Naive thymus-derived CD4-positive, alpha-beta T cell (primary cell): ENCODE measurements at regions not wholly inside any gene's neighbourhood (a gene's known extent, or its start where the extent isn't known, plus 50 kb on each side); places are given as distances from the start of the nearest gene placed in this dataset.

Experiments used
- ATAC-seq: fragments of 150-1000 bp; cut with Tn5 transposase; 2 replicates; pipeline ENCODE4 v1.10.0; 2021; ENCODE audit warnings: mild to moderate bottlenecking, moderate library complexity
- CTCF ChIA-PET: fragments of 350-600 bp; sonication (Branson Sonifier 250); formaldehyde crosslinking; loops from one replicate; lab custom pipeline; 2021; ENCODE audit warnings: antibody characterized with exemption; lab: Charles Lee
- POLR2A ChIA-PET: fragments of 350-600 bp; sonication (Branson Sonifier 250); formaldehyde crosslinking; loops from one replicate; lab custom pipeline; 2021; ENCODE audit warnings: antibody characterized with exemption, inconsistent platforms; lab: Charles Lee
- DNase-seq, 9 donors: peaks; one replicate each; pipeline versions ENCODE4 v3.0.0 to v3.0.0-alpha.2; 2020 to 2022; ENCODE audit warnings: mixed read lengths in 1 of 9
- H3K27ac ChIP-seq: one replicate; pipeline ENCODE4 v1.7.0; 2013; ENCODE audit warnings: mild to moderate bottlenecking, low read depth, low read length, moderate library complexity
- H3K27me3 ChIP-seq, 2 donors: one replicate each; pipeline ENCODE4 v1.7.0; 2013; ENCODE audit warnings: low read length in 2 of 2, mild to moderate bottlenecking in 2 of 2, moderate library complexity in 2 of 2; ENCODE audit not compliant: control insufficient read depth in 2 of 2, insufficient read depth in 2 of 2
- H3K36me3 ChIP-seq, 3 experiments: 1 replicate in 2 of 3; 2 replicates in 1 of 3; pipeline ENCODE4 v1.7.0; 2013; ENCODE audit warnings: low read length in 3 of 3, mild to moderate bottlenecking in 3 of 3, moderate library complexity in 1 of 3; ENCODE audit not compliant: insufficient read depth in 3 of 3, control insufficient read depth in 2 of 3
- H3K4me1 ChIP-seq, 2 donors: one replicate each; pipeline ENCODE4 v1.7.0; 2013; ENCODE audit warnings: low read length in 2 of 2, mild to moderate bottlenecking in 2 of 2, moderate library complexity in 1 of 2; ENCODE audit not compliant: control insufficient read depth in 2 of 2, insufficient read depth in 2 of 2
- H3K4me3 ChIP-seq: 2 replicates; pipeline ENCODE4 v1.7.0; 2013; ENCODE audit warnings: mild to moderate bottlenecking, low read length
- H3K9me3 ChIP-seq, 3 experiments: 1 replicate in 2 of 3; 2 replicates in 1 of 3; pipeline ENCODE4 v1.7.0; 2013; ENCODE audit warnings: low read length in 3 of 3; ENCODE audit not compliant: control insufficient read depth in 2 of 3
- H3K27ac Mint-ChIP-seq, 9 donors: one replicate each; pipeline ENCODE4 v1.8.0; 2020 to 2022; ENCODE audit warnings: mixed read lengths in 9 of 9, mild to moderate bottlenecking in 8 of 9, moderate library complexity in 5 of 9, inconsistent platforms in 2 of 9
- H3K27me3 Mint-ChIP-seq, 5 donors: one replicate each; pipeline ENCODE4 v1.8.0; 2021 to 2022; ENCODE audit warnings: mixed read lengths in 5 of 5, mild to moderate bottlenecking in 1 of 5
- H3K36me3 Mint-ChIP-seq, 5 donors: one replicate each; pipeline ENCODE4 v1.8.0; 2020 to 2022; ENCODE audit warnings: mixed read lengths in 5 of 5, mild to moderate bottlenecking in 3 of 5, inconsistent platforms in 1 of 5
- H3K4me1 Mint-ChIP-seq, 7 donors: one replicate each; pipeline ENCODE4 v1.8.0; 2020 to 2022; ENCODE audit warnings: mixed read lengths in 7 of 7, mild to moderate bottlenecking in 3 of 7, inconsistent platforms in 1 of 7
- H3K4me3 Mint-ChIP-seq, 10 donors: one replicate each; pipeline ENCODE4 v1.8.0; 2020 to 2022; ENCODE audit warnings: mild to moderate bottlenecking in 10 of 10, mixed read lengths in 10 of 10, moderate library complexity in 6 of 10, inconsistent platforms in 2 of 10
- H3K9me3 Mint-ChIP-seq, 11 donors: one replicate each; pipeline ENCODE4 v1.8.0; 2020 to 2022; ENCODE audit warnings: mixed read lengths in 11 of 11, mild to moderate bottlenecking in 4 of 11, inconsistent platforms in 1 of 11, moderate library complexity in 1 of 11
- intact Hi-C, 2 donors: fragments of 100-400 bp; cut with micrococcal nuclease; formaldehyde crosslinking; loops; one replicate each; pipeline ENCODE4 v1.15.1; 2023

DNA sequence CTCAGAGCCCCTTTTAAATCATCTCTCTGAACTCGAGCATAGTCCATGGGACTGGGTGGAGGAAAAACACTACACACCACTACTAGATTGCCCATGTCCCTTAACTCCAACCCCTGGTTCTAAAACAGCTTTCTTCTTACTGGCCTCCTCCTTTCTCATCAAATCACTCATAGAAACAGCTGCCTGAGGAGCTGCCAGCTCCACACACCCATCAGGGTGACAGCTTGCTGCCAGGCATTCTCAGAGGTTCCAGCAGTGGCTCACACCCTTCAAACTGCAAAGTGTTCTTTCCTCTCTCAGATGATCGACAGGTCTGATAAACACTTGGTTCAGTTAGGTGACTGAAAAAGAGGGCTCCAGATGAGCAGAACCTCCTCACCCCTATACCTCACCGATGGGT, 543.0 kb upstream of the PLXNA2 start:
- POLR2A ChIA-PET = no interaction called here
- Histone ChIP-seq H3K4me3 (no peak overlapping the region), H3K36me3 (no peaks in the 10 kb centered on the region), H3K4me1 (no peaks in the 10 kb centered on the region), H3K27me3 (no peaks in the 10 kb centered on the region), H3K27ac (no peak overlapping the region), H3K9me3 (no peaks in the 10 kb centered on the region)
- Mint-ChIP-seq H3K9me3 (peaks cover 0 to 2% (median 0%) of the 10 kb centered on the region in 11 donors), H3K36me3 (no peaks in the 10 kb centered on the region), H3K4me3 (no peak overlapping the region), H3K27ac (no peak overlapping the region), H3K4me1 (no peaks in the 10 kb centered on the region), H3K27me3 (peaks cover 0 to 18% (median 9%) of the 10 kb centered on the region in 5 donors)
- no peak for ATAC-seq
- CTCF ChIA-PET = no interaction called here
- intact Hi-C loops = no loop called here
- DNase-seq = no peak

DNA sequence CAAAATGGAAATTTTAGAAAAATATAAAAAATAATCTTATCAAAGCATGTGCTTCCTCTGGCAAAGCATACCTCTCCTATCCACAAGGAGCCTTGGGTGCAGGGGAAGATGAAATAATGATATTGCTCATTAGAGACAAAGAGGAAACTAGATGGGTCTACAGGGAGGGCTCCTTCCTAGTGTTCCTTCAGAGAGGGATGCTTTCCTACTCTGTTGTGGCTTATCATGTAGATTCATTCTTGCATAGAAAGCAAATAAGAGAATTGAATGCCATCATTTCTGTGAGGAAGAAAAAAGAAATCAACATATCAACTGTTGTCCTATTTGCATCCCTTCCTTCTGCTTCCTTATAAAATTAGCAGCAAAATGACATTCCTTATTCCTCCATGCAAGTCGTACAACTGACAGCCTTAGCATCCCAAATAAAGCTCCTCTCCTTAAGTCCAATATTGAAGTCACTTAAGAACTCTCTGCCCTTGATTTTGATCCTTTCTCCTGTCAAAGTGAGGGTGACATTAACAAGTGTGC, 543.9 kb upstream of the PLXNA2 start:
- Histone ChIP-seq H3K9me3 (no peaks in the 10 kb centered on the region), H3K36me3 (no peaks in the 10 kb centered on the region), H3K4me1 (no peaks in the 10 kb centered on the region), H3K27me3 (no peaks in the 10 kb centered on the region), H3K4me3 (no peak overlapping the region), H3K27ac (no peak overlapping the region)
- ATAC-seq (no peak), DNase-seq (no peak)
- CTCF ChIA-PET = no interaction called here
- Mint-ChIP-seq H3K27ac (no peak overlapping the region), H3K9me3 (peaks cover 0 to 2% (median 0%) of the 10 kb centered on the region in 11 donors), H3K36me3 (no peaks in the 10 kb centered on the region), H3K4me3 (no peak overlapping the region), H3K4me1 (no peaks in the 10 kb centered on the region), H3K27me3 (peaks cover 0 to 18% (median 9%) of the 10 kb centered on the region in 5 donors)
- intact Hi-C loops = no loop called here
- POLR2A ChIA-PET = no interaction called here

DNA sequence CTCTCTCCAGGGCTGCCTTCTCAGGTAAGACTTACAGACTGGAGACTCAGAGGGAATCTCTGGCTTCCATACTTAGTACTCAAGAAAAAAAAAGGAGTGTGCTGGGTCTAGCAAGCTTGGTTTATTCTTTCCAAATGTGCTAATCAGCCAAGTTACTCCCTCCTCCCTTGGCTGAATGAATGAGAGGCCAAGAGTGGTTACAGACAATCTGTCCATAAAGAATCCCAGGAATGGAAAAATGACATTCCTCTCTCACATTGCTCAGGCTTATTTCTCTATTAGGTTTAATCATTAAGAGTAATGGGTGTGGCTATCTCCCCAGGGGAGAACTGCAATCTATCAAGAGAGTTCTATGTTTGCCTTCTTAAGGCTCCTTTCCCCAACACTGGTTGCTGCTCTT, 547.3 kb upstream of the PLXNA2 start:
- intact Hi-C loops = no loop called here
- CTCF ChIA-PET = no interaction called here
- H3K36me3 Mint-ChIP-seq = no peaks in the 10 kb centered on the region

DNA sequence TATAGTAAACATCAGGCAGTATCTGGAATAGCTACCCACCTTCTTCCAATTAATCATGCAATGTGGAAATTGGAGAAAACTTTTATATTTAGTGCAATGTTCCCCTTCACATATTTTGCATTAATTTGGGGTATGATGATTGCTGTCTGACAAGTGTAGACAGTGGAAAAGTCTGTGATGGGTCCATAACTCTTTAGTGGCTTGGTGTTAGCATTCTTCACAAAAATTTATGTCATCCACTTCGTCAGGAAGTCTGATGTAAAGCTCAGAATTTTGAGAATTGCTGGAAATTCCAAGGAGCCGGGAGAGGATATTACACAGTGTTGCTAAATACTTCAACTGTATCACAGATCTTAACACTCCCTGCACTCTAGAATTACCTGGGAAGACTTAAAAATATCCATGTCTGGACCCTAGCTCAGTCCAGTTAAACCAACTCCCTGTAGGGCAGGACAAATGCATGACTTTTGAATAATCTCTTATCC, 549.7 kb upstream of the PLXNA2 start:
- POLR2A ChIA-PET = no interaction called here

More for the DNA sequence above, 547.3 kb upstream of the PLXNA2 start:
- no peaks in the 10 kb centered on the region for H3K4me1 ChIP-seq
- H3K9me3 Mint-ChIP-seq = peaks cover 0 to 7% (median 0%) of the 10 kb centered on the region in 11 donors
- no peak overlapping the region for H3K27ac Mint-ChIP-seq
- H3K9me3 ChIP-seq = no peaks in the 10 kb centered on the region
- no peaks in the 10 kb centered on the region for H3K27me3 ChIP-seq
- H3K27ac ChIP-seq = no peak overlapping the region
- H3K4me1 Mint-ChIP-seq = no peaks in the 10 kb centered on the region
- POLR2A ChIA-PET = no interaction called here
- no peak overlapping the region for H3K4me3 ChIP-seq
- no peak overlapping the region for H3K4me3 Mint-ChIP-seq
- no peak for DNase-seq
- H3K27me3 Mint-ChIP-seq = peaks cover 0 to 15% (median 9%) of the 10 kb centered on the region in 5 donors
- no peak for ATAC-seq
- H3K36me3 ChIP-seq = no peaks in the 10 kb centered on the region

DNA sequence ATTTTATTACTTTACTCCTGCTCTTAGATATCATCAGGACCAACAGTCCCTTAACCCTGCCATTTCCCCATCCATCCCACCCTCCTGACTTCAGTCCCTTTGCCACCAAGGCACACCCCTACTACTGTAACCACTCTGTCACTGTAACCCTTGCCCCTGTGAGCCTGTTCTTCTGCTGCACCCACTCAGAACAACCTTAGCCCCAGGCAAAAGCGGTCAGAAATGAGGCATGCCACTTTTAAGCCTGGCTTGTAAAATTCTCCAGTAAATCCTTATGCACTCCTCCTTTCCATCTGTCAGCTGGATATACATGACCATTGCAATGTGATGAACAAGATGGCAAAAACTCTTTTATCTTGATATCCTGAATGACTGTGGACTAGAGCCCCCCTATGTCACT, 555.0 kb upstream of the PLXNA2 start:
- Histone ChIP-seq H3K4me3 (no peak overlapping the region), H3K27ac (no peak overlapping the region), H3K27me3 (no peaks in the 10 kb centered on the region), H3K9me3 (no peaks in the 10 kb centered on the region), H3K36me3 (no peaks in the 10 kb centered on the region), H3K4me1 (no peaks in the 10 kb centered on the region)
- intact Hi-C loops = no loop called here
- H3K4me3 Mint-ChIP-seq = no peak overlapping the region
- CTCF ChIA-PET = no interaction called here
- H3K36me3 Mint-ChIP-seq = no peaks in the 10 kb centered on the region
- H3K27ac Mint-ChIP-seq = no peak overlapping the region
- H3K4me1 Mint-ChIP-seq = no peaks in the 10 kb centered on the region
- ATAC-seq (no peak), DNase-seq (no peak)
- H3K27me3 Mint-ChIP-seq = peaks cover 0 to 18% (median 3%) of the 10 kb centered on the region in 5 donors
- POLR2A ChIA-PET = no interaction called here
- H3K9me3 Mint-ChIP-seq = peaks cover 0 to 6% (median 0%) of the 10 kb centered on the region in 11 donors

More for the DNA sequence above, 549.7 kb upstream of the PLXNA2 start:
- ATAC-seq = no peak
- no peak overlapping the region for H3K4me3 ChIP-seq
- no peaks in the 10 kb centered on the region for H3K36me3 ChIP-seq
- no peaks in the 10 kb centered on the region for H3K27me3 ChIP-seq
- Mint-ChIP-seq H3K27me3 (peaks cover 0 to 12% (median 0%) of the 10 kb centered on the region in 5 donors), H3K9me3 (peaks cover 0 to 6% (median 0%) of the 10 kb centered on the region in 11 donors), H3K4me1 (no peaks in the 10 kb centered on the region), H3K27ac (no peak overlapping the region), H3K36me3 (no peaks in the 10 kb centered on the region), H3K4me3 (no peak overlapping the region)
- CTCF ChIA-PET = no interaction called here
- H3K27ac ChIP-seq = no peak overlapping the region
- DNase-seq = no peak
- H3K9me3 ChIP-seq = no peaks in the 10 kb centered on the region
- H3K4me1 ChIP-seq = no peaks in the 10 kb centered on the region
- intact Hi-C loops = no loop called here

DNA sequence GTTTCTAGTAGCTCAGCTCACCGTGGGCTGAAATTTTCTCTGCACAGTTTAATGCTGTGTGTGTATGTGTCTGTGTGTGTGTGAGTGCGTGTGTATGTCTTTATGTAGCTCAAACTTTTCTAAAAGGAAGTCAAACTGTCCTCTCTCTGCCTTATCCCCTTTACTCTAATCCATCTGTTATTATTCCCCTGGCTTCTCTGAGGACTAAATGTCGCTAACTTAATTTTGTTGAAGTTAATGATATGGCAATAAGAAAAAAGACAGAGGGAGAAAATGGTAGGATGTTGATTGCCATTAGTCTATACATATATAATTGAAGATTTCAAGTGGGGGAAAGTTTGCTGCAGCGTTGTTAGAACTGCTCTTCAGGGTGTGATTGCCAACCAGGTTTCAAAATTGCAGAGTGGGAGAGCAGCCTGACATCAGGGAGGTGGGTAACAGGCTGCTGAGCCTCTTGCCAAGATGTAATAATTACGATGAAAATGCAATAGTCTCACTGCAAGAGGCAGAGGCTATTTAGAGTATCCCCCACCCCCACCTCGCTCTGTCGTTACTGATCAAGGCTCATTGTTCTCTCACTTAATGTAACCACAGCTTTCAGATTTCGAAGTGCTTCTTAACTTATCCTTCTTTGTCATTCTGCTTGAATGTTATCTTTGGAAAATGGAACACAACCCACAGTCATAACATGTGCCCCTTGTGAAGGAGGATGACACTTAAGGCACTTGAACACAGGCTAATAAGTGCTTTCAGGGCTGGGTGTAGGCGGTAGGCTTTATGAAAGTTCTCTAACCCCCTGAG, 559.0 kb upstream of the PLXNA2 start:
- POLR2A ChIA-PET = no interaction called here
- no peak for ATAC-seq

More for the DNA sequence above, 559.0 kb upstream of the PLXNA2 start:
- CTCF ChIA-PET = no interaction called here
- no peak overlapping the region for H3K27ac Mint-ChIP-seq
- no peak for DNase-seq
- H3K9me3 Mint-ChIP-seq = peaks cover 0 to 13% (median 3%) of the 10 kb centered on the region in 11 donors
- H3K27me3 Mint-ChIP-seq = peaks cover 2 to 14% (median 5%) of the 10 kb centered on the region in 5 donors
- H3K27me3 ChIP-seq = no peaks in the 10 kb centered on the region
- H3K36me3 ChIP-seq = no peaks in the 10 kb centered on the region
- no peak overlapping the region for H3K27ac ChIP-seq
- no peak overlapping the region for H3K4me3 ChIP-seq
- H3K4me1 Mint-ChIP-seq = no peaks in the 10 kb centered on the region
- intact Hi-C loops = no loop called here
- H3K4me1 ChIP-seq = no peaks in the 10 kb centered on the region
- no peaks in the 10 kb centered on the region for H3K36me3 Mint-ChIP-seq
- no peak overlapping the region for H3K4me3 Mint-ChIP-seq
- H3K9me3 ChIP-seq = no peaks in the 10 kb centered on the region
